ENCODE measurements at regions not wholly inside any gene's neighbourhood (a gene's known extent, or its start where the extent isn't known, plus 50 kb on each side); places are given as distances from the start of the nearest gene placed in this dataset.

- DNase-seq (ENCODE audit: low read depth) = peak; percentile 8
Observed at GRCh38 chr10:8874972-8875371, 820.5 kb downstream of the GATA3 start.

DNA sequence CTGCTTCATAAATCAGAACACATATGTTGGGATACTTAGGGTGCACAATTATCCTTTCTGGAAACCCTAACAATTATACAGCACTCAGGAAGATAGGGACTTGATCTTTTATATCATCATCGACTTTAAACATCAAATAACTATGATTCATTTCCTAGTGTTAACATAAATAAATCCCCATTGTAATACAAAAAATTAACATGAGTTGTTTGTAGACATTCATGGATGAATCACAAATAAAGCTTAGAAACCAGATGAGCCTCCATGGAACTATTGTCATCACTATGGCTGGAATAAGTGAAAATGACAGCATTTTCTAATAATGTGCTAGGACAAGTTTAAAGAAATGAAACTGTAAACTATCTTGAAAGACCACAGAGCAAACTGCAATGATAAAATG lies 821.7 kb downstream of the GATA3 start:
- no peak for DNase-seq (ENCODE audit: low read depth)

DNA sequence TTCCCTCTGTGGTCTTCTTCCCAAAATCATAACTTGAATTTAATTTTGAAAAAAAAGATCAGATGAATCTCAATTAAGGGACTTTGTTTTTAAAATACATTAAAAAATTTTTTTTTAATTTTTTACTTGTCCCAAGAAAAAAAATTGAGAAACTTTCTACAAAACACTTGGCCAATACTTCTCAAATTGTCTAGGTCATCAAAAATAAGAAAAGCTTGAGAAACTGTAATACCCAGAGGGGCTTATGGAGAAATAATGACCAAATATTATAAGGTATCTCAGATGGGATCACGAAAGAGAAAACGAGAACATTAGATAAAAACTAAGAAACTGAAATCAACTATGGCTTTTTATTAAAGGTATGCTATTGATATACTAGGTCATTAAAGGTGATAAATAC lies 835.0 kb downstream of the GATA3 start:
- DNase-seq (ENCODE audit: low read depth) = no peak

DNA sequence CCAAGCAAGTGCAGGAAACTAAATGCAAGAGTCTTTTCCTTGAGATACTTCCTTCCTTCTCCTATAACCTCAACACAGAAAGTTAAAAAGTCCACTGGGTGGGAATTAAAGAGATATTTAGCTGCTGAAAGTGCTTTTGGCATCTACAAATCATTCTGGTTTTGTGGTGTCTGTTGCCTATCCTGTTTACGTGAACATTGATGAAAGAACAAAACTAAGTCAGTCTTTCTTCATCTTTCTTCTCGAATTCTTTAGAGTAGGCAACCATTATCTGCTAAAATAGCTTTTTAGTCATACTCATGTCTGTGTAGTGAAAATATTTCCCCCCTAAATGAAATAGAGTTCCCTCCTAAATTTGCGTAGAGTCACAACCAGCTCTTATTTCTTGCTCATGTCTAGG lies 838.6 kb downstream of the GATA3 start:
- no peak for DNase-seq (ENCODE audit: low read depth)

- no peak for DNase-seq (ENCODE audit: low read depth)
Observed at GRCh38 chr10:8894148-8894547, 839.7 kb downstream of the GATA3 start.

GRCh38 chr10:8897769-8898168 lies 843.3 kb downstream of the GATA3 start:
- no peak for DNase-seq (ENCODE audit: low read depth)

DNA sequence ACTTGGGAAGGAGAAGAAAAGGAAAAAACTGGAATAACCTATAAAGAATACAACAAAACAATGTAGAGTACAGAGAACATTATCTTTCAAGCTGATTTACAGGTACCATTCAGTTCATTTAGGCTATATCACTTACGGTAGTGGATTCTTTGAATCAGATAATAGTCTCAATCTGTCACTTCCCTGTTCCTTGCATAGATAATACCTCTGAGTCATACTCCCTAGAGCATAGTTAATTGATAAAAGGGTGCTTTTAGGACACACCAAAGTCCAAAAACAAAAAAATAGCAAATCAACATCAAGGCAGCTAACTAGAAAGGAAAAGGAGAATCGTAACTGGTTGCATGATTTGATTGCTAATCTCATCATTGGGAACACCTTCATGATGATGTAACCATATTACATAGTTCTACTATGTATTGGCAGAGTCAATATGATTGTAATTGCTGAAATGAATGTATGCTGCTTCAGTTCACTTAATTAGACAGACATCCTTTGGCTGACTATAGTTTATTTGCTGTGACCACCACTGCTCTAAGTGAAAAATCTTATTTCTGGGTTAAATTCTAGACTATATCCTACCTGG lies 844.4 kb downstream of the GATA3 start:
- no peak for DNase-seq (ENCODE audit: low read depth)

DNA sequence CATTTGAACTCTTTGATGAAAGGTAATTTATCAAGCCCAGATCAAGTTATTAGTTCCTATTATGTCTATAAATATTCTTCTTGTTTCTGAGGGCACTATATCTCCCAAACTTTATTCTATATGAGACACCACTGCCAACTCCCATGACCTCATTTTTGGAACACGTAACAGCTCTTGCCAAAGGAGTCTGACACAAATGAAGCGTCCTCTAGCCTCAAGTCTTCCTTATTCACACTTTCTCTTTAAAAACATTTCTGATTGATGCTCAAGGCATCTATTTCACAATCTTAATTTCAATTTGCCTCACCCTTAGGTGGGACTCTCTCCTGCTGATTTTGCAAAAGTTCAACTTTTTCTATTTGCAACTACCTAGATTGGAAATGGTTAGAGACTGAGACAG lies 848.4 kb downstream of the GATA3 start:
- DNase-seq (ENCODE audit: low read depth) = no peak

GRCh38 chr10:8908013-8908412 lies 853.5 kb downstream of the GATA3 start:
- no peak for DNase-seq (ENCODE audit: low read depth)

GRCh38 chr10:8910314-8910713 lies 855.8 kb downstream of the GATA3 start:
- no peak for DNase-seq (ENCODE audit: low read depth)

- DNase-seq (ENCODE audit: low read depth) = no peak
Observed at GRCh38 chr10:8911032-8911431, 856.5 kb downstream of the GATA3 start.

DNA sequence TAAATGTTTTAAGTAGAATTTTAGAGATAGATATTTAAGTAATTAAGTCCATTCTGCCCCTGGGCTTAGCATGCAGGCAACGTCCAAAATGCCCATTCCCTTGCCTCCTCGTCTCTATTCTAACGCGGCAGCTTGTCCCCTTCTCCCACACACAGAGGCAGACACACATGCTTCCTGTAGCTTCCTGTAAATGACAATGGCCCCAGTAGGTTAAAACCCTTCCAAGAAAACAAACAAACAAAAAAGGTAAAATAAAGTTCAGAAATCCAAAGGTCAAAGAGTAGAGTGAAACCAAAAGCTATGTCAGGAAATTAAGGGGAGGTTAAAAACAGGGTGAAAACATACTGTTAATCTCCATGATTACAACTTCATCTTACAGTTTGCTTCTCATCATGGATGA lies 857.6 kb downstream of the GATA3 start:
- DNase-seq (ENCODE audit: low read depth) = no peak

DNA sequence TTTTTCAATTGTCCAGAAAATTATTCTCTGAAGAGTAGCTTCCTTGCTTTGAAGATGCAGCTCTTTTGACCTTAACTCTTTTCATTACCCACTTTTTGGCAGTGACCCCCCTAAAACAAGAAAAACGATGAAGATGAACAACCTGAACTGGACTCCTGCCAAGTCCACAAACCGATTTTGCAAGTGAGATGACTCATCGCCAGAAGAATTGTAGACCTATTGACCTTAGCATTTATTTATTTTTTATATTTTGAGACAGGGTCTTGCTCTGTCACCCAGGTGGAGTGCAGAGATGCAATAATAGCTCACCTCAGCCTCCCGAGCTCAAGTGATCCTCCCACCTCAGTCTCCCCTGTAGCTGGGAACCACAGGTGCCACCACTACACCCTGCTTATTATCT lies 859.2 kb downstream of the GATA3 start:
- DNase-seq (ENCODE audit: low read depth) = peak; percentile 39

GRCh38 chr10:8919280-8919679 lies 864.8 kb downstream of the GATA3 start:
- DNase-seq (ENCODE audit: low read depth) = peak; percentile 65

- no peak for DNase-seq (ENCODE audit: low read depth)
Observed at GRCh38 chr10:8921568-8921967, 867.1 kb downstream of the GATA3 start.

DNA sequence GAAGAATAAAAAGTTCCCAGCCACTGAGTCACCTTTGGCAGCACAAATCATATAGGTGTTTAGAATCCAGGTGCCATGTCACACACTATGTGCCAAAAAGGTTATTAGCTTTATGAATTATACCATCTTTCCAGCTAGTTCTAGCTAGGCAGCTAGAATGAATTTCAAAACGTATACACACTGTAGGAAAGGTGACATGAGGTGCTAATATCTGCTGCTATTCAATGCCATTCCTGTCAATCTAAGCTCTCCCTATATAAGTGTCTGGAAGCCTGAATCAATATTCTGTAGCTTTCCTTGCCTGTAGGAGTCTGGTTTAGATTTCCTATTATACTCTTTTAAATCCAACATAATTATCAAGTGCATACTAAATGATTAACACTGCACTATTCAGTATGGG lies 868.6 kb downstream of the GATA3 start:
- no peak for DNase-seq (ENCODE audit: low read depth)

- DNase-seq (ENCODE audit: low read depth) = no peak
Observed at GRCh38 chr10:8927705-8928104, 873.2 kb downstream of the GATA3 start.

GRCh38 chr10:8946451-8946850 lies 892.0 kb downstream of the GATA3 start:
- no peak for DNase-seq (ENCODE audit: low read depth)

GRCh38 chr10:8950978-8951377 lies 896.5 kb downstream of the GATA3 start:
- DNase-seq (ENCODE audit: low read depth) = no peak

GRCh38 chr10:8951440-8952089 lies 897.1 kb downstream of the GATA3 start:
- no peak for DNase-seq (ENCODE audit: low read depth)

GRCh38 chr10:8956400-8956799 lies 901.9 kb downstream of the GATA3 start:
- DNase-seq (ENCODE audit: low read depth) = no peak

GRCh38 chr10:8962249-8962648 lies 907.8 kb downstream of the GATA3 start:
- DNase-seq (ENCODE audit: low read depth) = no peak

DNA sequence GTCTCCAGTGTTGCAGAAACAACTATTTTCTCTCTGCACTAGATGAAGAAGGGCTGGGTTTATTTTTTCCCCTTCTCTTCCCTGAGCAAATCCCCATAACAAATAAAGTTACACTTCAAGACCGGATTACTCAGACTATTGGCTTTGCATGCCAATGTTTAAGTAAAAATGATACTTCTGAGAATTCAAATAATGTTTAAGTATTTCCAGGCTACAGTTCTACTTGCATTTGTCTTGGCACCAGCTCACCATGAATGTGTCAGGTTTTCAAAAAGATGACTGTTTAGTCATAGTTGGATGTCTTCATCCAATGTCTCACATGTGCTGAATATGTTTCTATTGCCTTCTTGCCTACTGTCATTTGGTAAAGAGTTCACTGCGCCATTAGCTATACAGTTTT lies 912.6 kb downstream of the GATA3 start:
- DNase-seq (ENCODE audit: low read depth) = peak; percentile 3

DNA sequence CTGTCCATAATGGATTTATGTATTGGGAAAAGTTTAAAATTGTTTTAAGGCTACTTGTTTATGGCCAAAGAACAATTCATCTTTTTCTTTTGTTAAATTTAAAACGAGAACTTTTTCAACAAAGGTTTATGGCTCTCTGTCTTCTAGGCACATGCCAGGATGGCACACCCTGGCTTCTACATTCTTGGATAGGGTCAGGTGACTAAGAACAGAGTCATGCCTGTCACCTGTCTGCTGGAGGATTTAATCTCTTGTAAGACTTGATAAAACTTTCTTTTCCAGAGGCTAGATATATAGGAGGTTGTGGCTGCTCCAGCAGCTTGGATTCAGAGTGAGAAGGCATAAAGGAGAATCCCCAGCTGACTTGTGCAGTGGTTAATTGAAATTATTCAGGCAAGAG lies 915.4 kb downstream of the GATA3 start:
- no peak for DNase-seq (ENCODE audit: low read depth)

Measured in Daoy (cell line).